Uterus (tissue), 2 donors: ENCODE measurements at regions not wholly inside any gene's neighbourhood (a gene's known extent, or its start where the extent isn't known, plus 50 kb on each side); places are given as distances from the start of the nearest gene placed in this dataset.

Experiments used
- POLR2A ChIP-seq, 2 donors: fragments of 450-650 bp; IDR thresholded peaks; one replicate each; pipeline ENCODE4 v1.6.1; 2016; ENCODE audit warnings: antibody characterized with exemption in 2 of 2, mild to moderate bottlenecking in 1 of 2, moderate library complexity in 1 of 2
- TF ChIP-seq, protein P1 (sequence below), 4 experiments: fragments of 200-600 bp in 2 of 4; fragments of 450-650 bp in 2 of 4; sonication (generic) in 2 of 4; IDR thresholded peaks; one replicate each; pipeline ENCODE4 v1.5.1; 2016 to 2019; ENCODE audit warnings: antibody characterized with exemption in 4 of 4, mild to moderate bottlenecking in 2 of 4, moderate library complexity in 1 of 4

DNA sequence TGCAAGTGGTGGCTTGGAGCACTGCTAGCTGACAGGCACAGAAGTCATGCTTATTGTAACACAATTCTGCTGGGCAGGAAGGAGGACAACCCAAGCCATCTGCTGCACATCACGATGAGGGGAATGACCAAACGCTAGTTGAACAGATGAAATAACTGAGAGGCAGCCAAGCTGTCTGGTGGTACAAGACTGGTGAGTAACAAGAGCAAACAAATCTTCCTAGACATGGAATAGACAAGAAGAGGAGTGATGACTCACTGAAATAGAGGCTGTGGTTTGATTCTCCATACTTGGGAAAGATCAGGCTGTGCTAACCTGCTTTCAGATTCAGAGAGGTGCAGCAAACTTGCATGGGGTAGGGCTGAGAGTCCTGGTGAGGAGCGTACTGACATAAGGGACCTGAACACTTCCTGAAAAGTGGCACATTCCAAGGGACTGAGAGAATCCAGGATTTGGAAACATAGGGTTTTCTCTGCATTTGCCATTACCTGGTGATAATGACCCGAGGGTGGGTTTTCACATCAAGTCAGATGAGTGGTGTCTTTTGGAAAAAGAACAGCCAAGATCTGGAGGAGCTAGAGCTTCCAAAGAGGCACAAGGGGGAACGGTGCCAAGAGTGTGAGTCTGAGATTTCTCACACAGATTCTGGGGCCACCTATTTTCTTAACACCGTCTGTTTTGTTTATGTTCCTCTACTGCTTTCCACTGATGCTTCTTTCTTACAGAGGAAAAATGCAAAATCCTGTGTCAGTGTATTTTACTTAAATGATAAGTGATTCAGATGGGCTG lies 60.0 kb downstream of the PRL start:
- TF ChIP-seq POLR2A (IDR thresholded peaks at IDR 0.05), result no peak
- TF ChIP-seq, protein P1, sequence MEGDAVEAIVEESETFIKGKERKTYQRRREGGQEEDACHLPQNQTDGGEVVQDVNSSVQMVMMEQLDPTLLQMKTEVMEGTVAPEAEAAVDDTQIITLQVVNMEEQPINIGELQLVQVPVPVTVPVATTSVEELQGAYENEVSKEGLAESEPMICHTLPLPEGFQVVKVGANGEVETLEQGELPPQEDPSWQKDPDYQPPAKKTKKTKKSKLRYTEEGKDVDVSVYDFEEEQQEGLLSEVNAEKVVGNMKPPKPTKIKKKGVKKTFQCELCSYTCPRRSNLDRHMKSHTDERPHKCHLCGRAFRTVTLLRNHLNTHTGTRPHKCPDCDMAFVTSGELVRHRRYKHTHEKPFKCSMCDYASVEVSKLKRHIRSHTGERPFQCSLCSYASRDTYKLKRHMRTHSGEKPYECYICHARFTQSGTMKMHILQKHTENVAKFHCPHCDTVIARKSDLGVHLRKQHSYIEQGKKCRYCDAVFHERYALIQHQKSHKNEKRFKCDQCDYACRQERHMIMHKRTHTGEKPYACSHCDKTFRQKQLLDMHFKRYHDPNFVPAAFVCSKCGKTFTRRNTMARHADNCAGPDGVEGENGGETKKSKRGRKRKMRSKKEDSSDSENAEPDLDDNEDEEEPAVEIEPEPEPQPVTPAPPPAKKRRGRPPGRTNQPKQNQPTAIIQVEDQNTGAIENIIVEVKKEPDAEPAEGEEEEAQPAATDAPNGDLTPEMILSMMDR (IDR thresholded peaks at IDR 0.05), result no peak
